Sigmoid colon (tissue), 6 donors: ENCODE measurements at regions not wholly inside any gene's neighbourhood (a gene's known extent, or its start where the extent isn't known, plus 50 kb on each side); places are given as distances from the start of the nearest gene placed in this dataset.

Experiments used
- DNase-seq: peaks from one replicate; pipeline ENCODE4 v3.0.0-alpha.2; 2019
- H3K27ac ChIP-seq, 4 donors: fragments of 200-600 bp; sonication (generic); one replicate each; pipeline ENCODE4 v1.5.1; 2016 to 2019; ENCODE audit warnings: mild to moderate bottlenecking in 1 of 4
- H3K27me3 ChIP-seq, 3 donors: fragments of 200-600 bp; sonication (generic); one replicate each; pipeline ENCODE4 v1.5.1; 2019; ENCODE audit warnings: mild to moderate bottlenecking in 1 of 3
- H3K36me3 ChIP-seq, 4 donors: fragments of 200-600 bp; sonication (generic); one replicate each; pipeline ENCODE4 v1.5.1; 2016 to 2019
- H3K4me1 ChIP-seq, 4 donors: fragments of 200-600 bp; sonication (generic); one replicate each; pipeline ENCODE4 v1.5.1; 2017 to 2019
- H3K4me3 ChIP-seq, 4 donors: fragments of 200-600 bp; sonication (generic); one replicate each; pipeline ENCODE4 v1.5.1; 2017 to 2019; ENCODE audit warnings: mild to moderate bottlenecking in 2 of 4, moderate library complexity in 1 of 4
- H3K9me3 ChIP-seq, 4 donors: fragments of 200-600 bp in 3 of 4; sonication (generic) in 3 of 4; one replicate each; pipeline versions ENCODE4 v1.5.1 to v1.6.1; 2013 to 2019
- EP300 ChIP-seq, 4 donors: sonication (generic); formaldehyde crosslinking; IDR thresholded peaks; one replicate each; pipeline ENCODE4 v1.6.1; 2017; ENCODE audit warnings: antibody characterized with exemption in 4 of 4
- POLR2A ChIP-seq, 2 donors: fragments of 450-650 bp; IDR thresholded peaks; one replicate each; pipeline ENCODE4 v1.6.1; 2016; ENCODE audit warnings: antibody characterized with exemption in 2 of 2, mild to moderate bottlenecking in 2 of 2, moderate library complexity in 2 of 2
- POLR2AphosphoS5 ChIP-seq, 4 donors: sonication (generic); formaldehyde crosslinking; IDR thresholded peaks; one replicate each; pipeline ENCODE4 v1.6.1; 2017; ENCODE audit warnings: antibody characterized with exemption in 4 of 4
- WGBS, 2 donors: extraction: QIAGEN DNeasy Blood & Tissue Kit; methylation state at CpG; one replicate each; pipeline ENCODE4 v1.1.7; 2013; 5-methylcytosine and 5-hydroxymethylcytosine counted together
- intact Hi-C: fragments of 100-400 bp; cut with DNase I; formaldehyde crosslinking; loops from one replicate; pipeline ENCODE4 v1.15.1; 2023
- TF ChIP-seq, protein P1 (sequence below), 4 experiments: fragments of 450-650 bp in 3 of 4; fragments of 200-600 bp in 1 of 4; IDR thresholded peaks; one replicate each; pipeline ENCODE4 v1.5.1; 2016 to 2019; ENCODE audit warnings: antibody characterized with exemption in 4 of 4, mild to moderate bottlenecking in 3 of 4, moderate library complexity in 2 of 4
- donor health status: healthy with polysubstance abuse.
- donor health status: healthy.

DNA sequence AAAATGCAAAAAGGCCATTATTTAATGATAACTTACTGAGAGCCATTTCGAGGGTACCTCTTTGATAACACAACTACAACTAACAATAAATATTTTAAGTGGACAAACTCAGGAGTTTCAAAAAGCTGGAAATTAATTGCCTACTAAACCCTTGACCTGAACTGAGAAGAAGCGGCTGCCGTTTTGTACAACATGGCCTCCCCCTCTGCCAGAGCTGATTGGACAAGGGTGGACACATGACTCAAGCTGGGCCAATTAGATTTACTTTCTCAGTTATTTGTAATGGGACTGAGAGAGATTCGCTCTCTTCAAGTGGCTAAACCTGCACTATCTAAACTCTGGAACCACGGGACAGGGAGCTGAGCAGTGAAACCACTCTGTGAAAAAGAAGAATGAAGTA is 135.9 kb upstream of the SERPINE2 start:
- no peaks in the 10 kb centered on the region for H3K36me3 ChIP-seq
- 92 to 96% methylated on average over 5 of the region's 5 CpGs for WGBS, 2 donors
- H3K4me1 ChIP-seq = no peaks in the 10 kb centered on the region
- no peak overlapping the region for H3K4me3 ChIP-seq
- H3K27ac ChIP-seq = no peak overlapping the region
- intact Hi-C loops = no loop called here
- H3K9me3 ChIP-seq = no peaks in the 10 kb centered on the region
- no peak for DNase-seq
- no peak for TF ChIP-seq EP300 (IDR thresholded peaks at IDR 0.05)
- TF ChIP-seq POLR2A (IDR thresholded peaks at IDR 0.05) = no peak
- no peak for TF ChIP-seq POLR2AphosphoS5 (IDR thresholded peaks at IDR 0.05)
- TF ChIP-seq, protein P1, sequence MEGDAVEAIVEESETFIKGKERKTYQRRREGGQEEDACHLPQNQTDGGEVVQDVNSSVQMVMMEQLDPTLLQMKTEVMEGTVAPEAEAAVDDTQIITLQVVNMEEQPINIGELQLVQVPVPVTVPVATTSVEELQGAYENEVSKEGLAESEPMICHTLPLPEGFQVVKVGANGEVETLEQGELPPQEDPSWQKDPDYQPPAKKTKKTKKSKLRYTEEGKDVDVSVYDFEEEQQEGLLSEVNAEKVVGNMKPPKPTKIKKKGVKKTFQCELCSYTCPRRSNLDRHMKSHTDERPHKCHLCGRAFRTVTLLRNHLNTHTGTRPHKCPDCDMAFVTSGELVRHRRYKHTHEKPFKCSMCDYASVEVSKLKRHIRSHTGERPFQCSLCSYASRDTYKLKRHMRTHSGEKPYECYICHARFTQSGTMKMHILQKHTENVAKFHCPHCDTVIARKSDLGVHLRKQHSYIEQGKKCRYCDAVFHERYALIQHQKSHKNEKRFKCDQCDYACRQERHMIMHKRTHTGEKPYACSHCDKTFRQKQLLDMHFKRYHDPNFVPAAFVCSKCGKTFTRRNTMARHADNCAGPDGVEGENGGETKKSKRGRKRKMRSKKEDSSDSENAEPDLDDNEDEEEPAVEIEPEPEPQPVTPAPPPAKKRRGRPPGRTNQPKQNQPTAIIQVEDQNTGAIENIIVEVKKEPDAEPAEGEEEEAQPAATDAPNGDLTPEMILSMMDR (IDR thresholded peaks at IDR 0.05) = no peak
- no peaks in the 10 kb centered on the region for H3K27me3 ChIP-seq

GRCh38 chr2:224174521-224174920 is 135.4 kb upstream of the SERPINE2 start:
- TF ChIP-seq POLR2A (IDR thresholded peaks at IDR 0.05) = no peak
- no peaks in the 10 kb centered on the region for H3K36me3 ChIP-seq
- no peak for DNase-seq
- intact Hi-C loops = no loop called here
- H3K27me3 ChIP-seq = no peaks in the 10 kb centered on the region
- H3K4me3 ChIP-seq = no peak overlapping the region
- H3K27ac ChIP-seq = no peak overlapping the region
- H3K4me1 ChIP-seq = no peaks in the 10 kb centered on the region
- H3K9me3 ChIP-seq = no peaks in the 10 kb centered on the region
- WGBS, 2 donors = 71 to 76% methylated on average over 1 of the region's 1 CpG

DNA sequence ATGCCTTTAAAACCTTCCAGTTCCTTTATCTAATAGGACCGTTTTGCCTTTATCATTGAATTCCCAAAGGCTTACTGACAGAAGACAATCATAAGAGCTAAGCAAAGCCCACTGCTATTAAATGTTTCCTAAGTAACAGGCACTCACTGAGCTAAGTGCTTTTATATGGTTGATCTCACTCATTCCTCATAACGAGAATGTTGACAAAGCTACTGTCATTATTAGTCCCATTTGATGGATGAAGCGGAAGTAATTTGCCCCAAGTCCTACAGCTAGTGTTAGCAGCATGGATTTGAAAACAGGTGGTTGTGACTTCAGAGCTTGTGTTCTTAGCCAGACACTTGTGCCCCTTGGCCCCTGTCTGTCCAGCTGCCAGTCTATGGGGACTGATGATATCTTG is 134.8 kb upstream of the SERPINE2 start:
- Histone ChIP-seq H3K9me3 (no peaks in the 10 kb centered on the region), H3K4me1 (no peaks in the 10 kb centered on the region), H3K27me3 (no peaks in the 10 kb centered on the region), H3K27ac (no peak overlapping the region), H3K36me3 (no peaks in the 10 kb centered on the region), H3K4me3 (no peak overlapping the region)
- TF ChIP-seq, protein P1 (IDR thresholded peaks at IDR 0.05) = no peak
- no peak for TF ChIP-seq POLR2AphosphoS5 (IDR thresholded peaks at IDR 0.05)
- TF ChIP-seq EP300 (IDR thresholded peaks at IDR 0.05) = no peak
- no peak for TF ChIP-seq POLR2A (IDR thresholded peaks at IDR 0.05)
- intact Hi-C loops = no loop called here
- DNase-seq = no peak
- WGBS, 2 donors = 79 to 82% methylated on average over 3 of the region's 3 CpGs

- intact Hi-C loops = no loop called here
- no peaks in the 10 kb centered on the region for H3K9me3 ChIP-seq
- TF ChIP-seq EP300 (IDR thresholded peaks at IDR 0.05) (no peak), POLR2A (IDR thresholded peaks at IDR 0.05) (no peak), POLR2AphosphoS5 (IDR thresholded peaks at IDR 0.05) (no peak)
- TF ChIP-seq, protein P1 (IDR thresholded peaks at IDR 0.05) = no peak
Observed at GRCh38 chr2:224173210-224173609, 134.1 kb upstream of the SERPINE2 start.

DNA sequence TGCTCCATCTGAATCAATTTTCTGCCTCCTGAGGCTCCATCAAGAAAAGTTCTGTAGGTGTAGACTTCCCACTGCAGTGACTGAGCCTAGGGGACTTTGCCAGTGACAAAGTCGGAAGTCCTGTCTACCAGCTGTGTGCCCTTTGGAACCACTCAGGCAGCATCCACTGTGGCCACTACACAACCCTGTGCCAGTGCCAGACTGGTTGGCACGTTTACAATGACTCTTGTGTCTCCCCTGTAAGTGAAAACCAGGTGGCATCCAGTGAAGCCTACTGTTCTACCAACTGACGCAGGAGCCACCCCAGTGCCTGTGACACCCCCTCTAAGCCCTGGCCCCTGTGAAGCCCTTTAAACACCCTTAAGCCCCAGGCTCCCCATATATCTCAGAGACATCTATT is 132.1 kb upstream of the SERPINE2 start:
- Histone ChIP-seq H3K4me3 (no peak overlapping the region), H3K27ac (no peak overlapping the region), H3K36me3 (no peaks in the 10 kb centered on the region), H3K4me1 (no peaks in the 10 kb centered on the region), H3K27me3 (no peaks in the 10 kb centered on the region), H3K9me3 (no peaks in the 10 kb centered on the region)
- no peak for DNase-seq
- intact Hi-C loops = no loop called here
- WGBS, 2 donors = 18 to 66% methylated on average over 3 of the region's 3 CpGs
- TF ChIP-seq POLR2AphosphoS5 (IDR thresholded peaks at IDR 0.05) (no peak), EP300 (IDR thresholded peaks at IDR 0.05) (no peak), POLR2A (IDR thresholded peaks at IDR 0.05) (no peak)
- TF ChIP-seq, protein P1 (IDR thresholded peaks at IDR 0.05) = no peak

More at GRCh38 chr2:224173210-224173609, 134.1 kb upstream of the SERPINE2 start:
- H3K4me1 ChIP-seq = no peaks in the 10 kb centered on the region
- no peak for DNase-seq
- H3K27me3 ChIP-seq = no peaks in the 10 kb centered on the region
- H3K27ac ChIP-seq = no peak overlapping the region
- no peak overlapping the region for H3K4me3 ChIP-seq
- no peaks in the 10 kb centered on the region for H3K36me3 ChIP-seq
